ENCODE measurements at regions not wholly inside any gene's neighbourhood (a gene's known extent, or its start where the extent isn't known, plus 50 kb on each side); places are given as distances from the start of the nearest gene placed in this dataset.

GRCh38 chr6:77021232-77021631 lies 442.1 kb downstream of the HTR1B start:
- TF ChIP-seq CTCF (IDR thresholded peaks at IDR 0.05; ENCODE audit: low read depth, low read length, missing control alignments): no peak
- in situ Hi-C loops (cut with HindIII; ENCODE audit: low sequenced_read_pairs): no loop called here

GRCh38 chr6:77019081-77019480 lies 444.2 kb downstream of the HTR1B start:
- no peak overlapping the region for H3K4me3 ChIP-seq (ENCODE audit: low read depth, low read length)
- DNase-seq (ENCODE audit: low read depth): no peak
- TF ChIP-seq CTCF (IDR thresholded peaks at IDR 0.05; ENCODE audit: low read depth, low read length, missing control alignments): no peak
- in situ Hi-C loops (cut with HindIII; ENCODE audit: low sequenced_read_pairs): no loop called here

More at GRCh38 chr6:77021232-77021631, 442.1 kb downstream of the HTR1B start:
- H3K4me3 ChIP-seq (ENCODE audit: low read depth, low read length): no peak overlapping the region
- DNase-seq (ENCODE audit: low read depth): no peak

- no peak for TF ChIP-seq CTCF (IDR thresholded peaks at IDR 0.05; ENCODE audit: low read depth, low read length, missing control alignments)
- no peak for DNase-seq (ENCODE audit: low read depth)
- H3K4me3 ChIP-seq (ENCODE audit: low read depth, low read length): no peak overlapping the region
- in situ Hi-C loops (cut with HindIII; ENCODE audit: low sequenced_read_pairs): no loop called here
These were observed 445.8 kb downstream of the HTR1B start for GRCh38 chr6:77017537-77017936.

- in situ Hi-C loops (cut with HindIII; ENCODE audit: low sequenced_read_pairs): no loop called here
- no peak for TF ChIP-seq CTCF (IDR thresholded peaks at IDR 0.05; ENCODE audit: low read depth, low read length, missing control alignments)
- peak; percentile 20 for DNase-seq (ENCODE audit: low read depth)
- no peak overlapping the region for H3K4me3 ChIP-seq (ENCODE audit: low read depth, low read length)
These were observed 447.9 kb downstream of the HTR1B start for GRCh38 chr6:77015350-77015749.

- DNase-seq (ENCODE audit: low read depth): no peak
- no peak overlapping the region for H3K4me3 ChIP-seq (ENCODE audit: low read depth, low read length)
- in situ Hi-C loops (cut with HindIII; ENCODE audit: low sequenced_read_pairs): no loop called here
- no peak for TF ChIP-seq CTCF (IDR thresholded peaks at IDR 0.05; ENCODE audit: low read depth, low read length, missing control alignments)
These were observed 451.3 kb downstream of the HTR1B start for GRCh38 chr6:77011929-77012545.

- H3K4me3 ChIP-seq (ENCODE audit: low read depth, low read length): no peak overlapping the region
- TF ChIP-seq CTCF (IDR thresholded peaks at IDR 0.05; ENCODE audit: low read depth, low read length, missing control alignments): no peak
- no peak for DNase-seq (ENCODE audit: low read depth)
- in situ Hi-C loops (cut with HindIII; ENCODE audit: low sequenced_read_pairs): no loop called here
These were observed 452.3 kb downstream of the HTR1B start for GRCh38 chr6:77010931-77011542.

All from astrocyte of the cerebellum (primary cell).